OCI-LY1 (cell line): ENCODE measurements at regions not wholly inside any gene's neighbourhood (a gene's known extent, or its start where the extent isn't known, plus 50 kb on each side); places are given as distances from the start of the nearest gene placed in this dataset.

Source experiments
- CTCF ChIP-seq: fragments of 200-600 bp; sonication (generic), shearing (Covaris generic); IDR thresholded peaks from 2 replicates; pipeline ENCODE4 v1.5.1; 2017; ENCODE audit warnings: mild to moderate bottlenecking, antibody characterized with exemption, low read length, moderate library complexity, mixed read lengths
- EZH2 ChIP-seq: fragments of 200-600 bp; sonication (generic), shearing (Covaris generic); IDR thresholded peaks from 2 replicates; pipeline ENCODE4 v1.8.0; 2017; ENCODE audit warnings: borderline replicate concordance, mixed run types, mild to moderate bottlenecking, antibody characterized with exemption, low read length, moderate library complexity, mixed read lengths

GRCh38 chr4:17155486-17155885 lies 257.0 kb upstream of the LDB2 start:
- TF ChIP-seq CTCF (no peak), EZH2 (no peak)
